Keratinocyte (primary cell): ENCODE measurements at regions not wholly inside any gene's neighbourhood (a gene's known extent, or its start where the extent isn't known, plus 50 kb on each side); places are given as distances from the start of the nearest gene placed in this dataset.

ENCODE experiments used
- EZH2 ChIP-seq: IDR thresholded peaks from one replicate; pipeline ENCODE4 v1.6.1; 2012; ENCODE audit warnings: inconsistent platforms, mild to moderate bottlenecking, low read length, moderate library complexity
- TF ChIP-seq, protein P1 (sequence below), 3 experiments: IDR thresholded peaks in 1 of 3; conservative IDR thresholded peaks in 1 of 3; optimal IDR thresholded peaks in 1 of 3; 2 replicates in 2 of 3; 3 replicates in 1 of 3; pipeline versions ENCODE3 to v1.5.1; 2011; ENCODE audit warnings: low read length in 3 of 3, mild to moderate bottlenecking in 3 of 3, moderate library complexity in 2 of 3, control low read depth in 1 of 3, inconsistent platforms in 1 of 3; ENCODE audit not compliant: insufficient read depth in 2 of 3; ENCODE audit errors: extremely low read depth in 1 of 3

DNA sequence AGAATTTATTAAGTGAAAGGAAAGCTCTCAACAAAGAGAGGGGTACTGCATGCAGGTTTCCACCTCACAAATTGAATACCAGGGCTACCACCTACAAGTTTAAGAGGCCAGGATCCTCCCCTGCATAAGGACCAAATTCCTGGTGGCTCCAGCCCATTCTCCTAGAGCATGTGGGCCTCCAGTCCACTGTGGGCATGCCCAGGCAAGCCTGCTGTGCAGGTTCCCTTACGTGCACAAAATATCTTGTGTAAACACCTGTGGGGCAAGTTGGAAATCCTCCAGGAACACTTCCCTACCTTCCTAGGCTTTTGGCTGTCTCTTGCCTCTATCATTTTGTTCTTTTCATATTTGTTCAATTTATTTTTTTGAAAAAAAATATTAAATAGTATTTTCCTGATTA lies 724.3 kb downstream of the ARAP2 start:
- TF ChIP-seq, protein P1, sequence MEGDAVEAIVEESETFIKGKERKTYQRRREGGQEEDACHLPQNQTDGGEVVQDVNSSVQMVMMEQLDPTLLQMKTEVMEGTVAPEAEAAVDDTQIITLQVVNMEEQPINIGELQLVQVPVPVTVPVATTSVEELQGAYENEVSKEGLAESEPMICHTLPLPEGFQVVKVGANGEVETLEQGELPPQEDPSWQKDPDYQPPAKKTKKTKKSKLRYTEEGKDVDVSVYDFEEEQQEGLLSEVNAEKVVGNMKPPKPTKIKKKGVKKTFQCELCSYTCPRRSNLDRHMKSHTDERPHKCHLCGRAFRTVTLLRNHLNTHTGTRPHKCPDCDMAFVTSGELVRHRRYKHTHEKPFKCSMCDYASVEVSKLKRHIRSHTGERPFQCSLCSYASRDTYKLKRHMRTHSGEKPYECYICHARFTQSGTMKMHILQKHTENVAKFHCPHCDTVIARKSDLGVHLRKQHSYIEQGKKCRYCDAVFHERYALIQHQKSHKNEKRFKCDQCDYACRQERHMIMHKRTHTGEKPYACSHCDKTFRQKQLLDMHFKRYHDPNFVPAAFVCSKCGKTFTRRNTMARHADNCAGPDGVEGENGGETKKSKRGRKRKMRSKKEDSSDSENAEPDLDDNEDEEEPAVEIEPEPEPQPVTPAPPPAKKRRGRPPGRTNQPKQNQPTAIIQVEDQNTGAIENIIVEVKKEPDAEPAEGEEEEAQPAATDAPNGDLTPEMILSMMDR (optimal IDR thresholded peaks at IDR 0.05 in 1 of 3, IDR thresholded peaks at IDR 0.05 in 1 of 3, conservative IDR thresholded peaks at IDR 0.05 in 1 of 3; ENCODE audit: extremely low read depth in 1 of 3, insufficient read depth in 2 of 3, low read length in 3 of 3), result no peak
- TF ChIP-seq EZH2, result no peak
